ENCODE measurements at regions not wholly inside any gene's neighbourhood (a gene's known extent, or its start where the extent isn't known, plus 50 kb on each side); places are given as distances from the start of the nearest gene placed in this dataset.

DNA sequence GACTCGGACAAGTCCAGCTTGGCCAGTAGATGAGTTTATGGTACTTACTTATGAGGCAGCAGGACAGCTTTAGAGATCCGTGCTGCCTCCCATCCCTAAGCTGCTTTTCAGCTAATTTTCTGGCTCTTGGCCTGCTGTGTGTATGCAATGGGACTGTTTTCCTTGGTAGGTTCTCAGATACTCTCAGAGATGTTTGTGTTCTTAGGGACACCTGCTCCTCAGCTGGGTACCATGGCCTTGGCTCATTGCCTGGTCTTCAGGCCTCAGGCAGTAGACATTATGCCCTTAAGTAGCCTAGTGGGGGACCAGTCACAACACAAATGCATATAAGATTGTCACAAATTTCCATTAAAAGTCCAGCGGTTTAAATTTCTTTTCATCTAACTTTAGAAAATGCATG, 688.0 kb downstream of the PCDH7 start:
- no peaks in the 10 kb centered on the region for H3K27me3 ChIP-seq
- no peaks in the 10 kb centered on the region for H3K79me2 ChIP-seq
- H3K9me3 ChIP-seq (ENCODE audit: low read depth) = no peaks in the 10 kb centered on the region
- H3K27ac ChIP-seq = no peak overlapping the region
- no peaks in the 10 kb centered on the region for H4K20me1 ChIP-seq (ENCODE audit: insufficient read depth, poor library complexity, severe bottlenecking)
- H3K4me3 ChIP-seq = no peak overlapping the region
- H3K36me3 ChIP-seq (replicated peaks; ENCODE audit: insufficient read depth, low read depth) = no peaks in the 10 kb centered on the region
- DNase-seq (ENCODE audit: low spot score) = no peak
- no peak overlapping the region for H2AFZ ChIP-seq
- no peak for TF ChIP-seq EZH2phosphoT487 (IDR thresholded peaks at IDR 0.05; ENCODE audit: low read depth, severe bottlenecking, unreplicated experiment)
- TF ChIP-seq EZH2 (IDR thresholded peaks at IDR 0.05; ENCODE audit: borderline replicate concordance) = no peak
- no peak for TF ChIP-seq CTCF (IDR thresholded peaks at IDR 0.05; ENCODE audit: poor library complexity)
- H3K4me1 ChIP-seq (ENCODE audit: insufficient read depth) = peaks cover 8% of the 10 kb centered on the region
- no peak overlapping the region for H3K4me2 ChIP-seq
- no peaks in the 10 kb centered on the region for H3K9me2 ChIP-seq (replicated peaks; ENCODE audit: insufficient read depth)
- WGBS (ENCODE audit: low lambda C conversion rate, missing lambda C conversion rate) = 84% methylated on average over 3 of the region's 3 CpGs

GRCh38 chr4:31411565-31411964, 691.4 kb downstream of the PCDH7 start:
- DNase-seq (ENCODE audit: low spot score) = no peak
- WGBS (ENCODE audit: low lambda C conversion rate, missing lambda C conversion rate) = 45% methylated on average over 1 of the region's 1 CpG
- no peak overlapping the region for H3K4me3 ChIP-seq
- no peak overlapping the region for H3K4me2 ChIP-seq
- H3K27me3 ChIP-seq = no peaks in the 10 kb centered on the region
- no peaks in the 10 kb centered on the region for H3K9me2 ChIP-seq (replicated peaks; ENCODE audit: insufficient read depth)
- no peaks in the 10 kb centered on the region for H3K9me3 ChIP-seq (ENCODE audit: low read depth)
- H2AFZ ChIP-seq = no peak overlapping the region
- H4K20me1 ChIP-seq (ENCODE audit: insufficient read depth, poor library complexity, severe bottlenecking) = no peaks in the 10 kb centered on the region
- no peaks in the 10 kb centered on the region for H3K79me2 ChIP-seq
- H3K4me1 ChIP-seq (ENCODE audit: insufficient read depth) = peaks cover 8% of the 10 kb centered on the region
- no peaks in the 10 kb centered on the region for H3K36me3 ChIP-seq (replicated peaks; ENCODE audit: insufficient read depth, low read depth)
- no peak for TF ChIP-seq EZH2phosphoT487 (IDR thresholded peaks at IDR 0.05; ENCODE audit: low read depth, severe bottlenecking, unreplicated experiment)
- no peak for TF ChIP-seq EZH2 (IDR thresholded peaks at IDR 0.05; ENCODE audit: borderline replicate concordance)
- no peak for TF ChIP-seq CTCF (IDR thresholded peaks at IDR 0.05; ENCODE audit: poor library complexity)
- H3K27ac ChIP-seq = no peak overlapping the region

DNA sequence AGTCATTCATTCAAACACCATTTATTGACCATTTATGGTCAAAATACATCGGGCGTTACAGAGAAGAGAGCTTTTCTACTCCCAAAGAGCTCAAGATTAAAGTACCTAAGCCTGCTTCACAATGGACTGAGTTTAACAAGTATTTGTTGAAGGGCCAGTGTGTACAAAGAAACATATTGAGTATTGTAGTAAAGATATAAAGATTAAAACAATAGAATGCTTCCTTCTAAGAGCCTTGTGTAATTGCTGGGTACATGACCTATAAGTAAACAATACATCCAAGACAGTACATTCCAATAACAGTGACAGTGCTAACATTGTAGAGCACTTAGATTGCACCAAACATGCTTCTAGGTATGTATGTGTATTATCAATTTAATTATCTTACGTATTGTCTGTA, 695.5 kb downstream of the PCDH7 start:
- no peaks in the 10 kb centered on the region for H3K79me2 ChIP-seq
- 86% methylated on average over 3 of the region's 3 CpGs for WGBS (ENCODE audit: low lambda C conversion rate, missing lambda C conversion rate)

More for the DNA sequence above, 695.5 kb downstream of the PCDH7 start:
- no peaks in the 10 kb centered on the region for H4K20me1 ChIP-seq (ENCODE audit: insufficient read depth, poor library complexity, severe bottlenecking)
- H2AFZ ChIP-seq = no peak overlapping the region
- no peak for TF ChIP-seq EZH2 (IDR thresholded peaks at IDR 0.05; ENCODE audit: borderline replicate concordance)
- no peak for TF ChIP-seq EZH2phosphoT487 (IDR thresholded peaks at IDR 0.05; ENCODE audit: low read depth, severe bottlenecking, unreplicated experiment)
- TF ChIP-seq CTCF (IDR thresholded peaks at IDR 0.05; ENCODE audit: poor library complexity) = no peak
- no peaks in the 10 kb centered on the region for H3K9me3 ChIP-seq (ENCODE audit: low read depth)
- DNase-seq (ENCODE audit: low spot score) = no peak
- H3K4me1 ChIP-seq (ENCODE audit: insufficient read depth) = peaks cover 8% of the 10 kb centered on the region
- H3K36me3 ChIP-seq (replicated peaks; ENCODE audit: insufficient read depth, low read depth) = no peaks in the 10 kb centered on the region
- no peak overlapping the region for H3K27ac ChIP-seq
- no peak overlapping the region for H3K4me3 ChIP-seq
- H3K27me3 ChIP-seq = no peaks in the 10 kb centered on the region
- H3K9me2 ChIP-seq (replicated peaks; ENCODE audit: insufficient read depth) = no peaks in the 10 kb centered on the region
- H3K4me2 ChIP-seq = no peak overlapping the region
